ENCODE measurements at regions not wholly inside any gene's neighbourhood (a gene's known extent, or its start where the extent isn't known, plus 50 kb on each side); places are given as distances from the start of the nearest gene placed in this dataset.
"Not testable (repeated sequence)": the region's sequence is repeated elsewhere in the genome, so short reads cannot be mapped to it uniquely, and the experiment has no call there.

- DNase-seq, result no peak
Observed at GRCh38 chr13:37473035-37473434, 125.5 kb downstream of the POSTN start.

- DNase-seq, result not testable (repeated sequence)
Observed at GRCh38 chr13:37472266-37472665, 126.3 kb downstream of the POSTN start.

GRCh38 chr13:37460166-37460565 is 138.4 kb downstream of the POSTN start:
- DNase-seq, result no peak

- no peak for DNase-seq
Observed at GRCh38 chr13:37457612-37458011, 141.0 kb downstream of the POSTN start.

GRCh38 chr13:37456506-37456905 is 142.1 kb downstream of the POSTN start:
- no peak for DNase-seq

- DNase-seq, result no peak
Observed at GRCh38 chr13:37456041-37456440, 142.5 kb downstream of the POSTN start.

GRCh38 chr13:37453246-37453645 is 145.3 kb downstream of the POSTN start:
- no peak for DNase-seq

GRCh38 chr13:37450276-37450675 is 148.3 kb downstream of the POSTN start:
- DNase-seq, result no peak

GRCh38 chr13:37448153-37448552 is 150.4 kb downstream of the POSTN start:
- no peak for DNase-seq

- DNase-seq, result no peak
Observed at GRCh38 chr13:37446503-37446902, 152.1 kb downstream of the POSTN start.

GRCh38 chr13:37443538-37443937 is 155.0 kb downstream of the POSTN start:
- DNase-seq, result no peak

- DNase-seq, result no peak
Observed at GRCh38 chr13:37442996-37443395, 155.6 kb downstream of the POSTN start.

- DNase-seq, result no peak
Observed at GRCh38 chr13:37435881-37436280, 162.7 kb downstream of the POSTN start.

- DNase-seq, result no peak
Observed at GRCh38 chr13:37433086-37433485, 165.5 kb downstream of the POSTN start.

GRCh38 chr13:37429976-37430375 is 168.6 kb downstream of the POSTN start:
- no peak for DNase-seq

- no peak for DNase-seq
Observed at GRCh38 chr13:37427843-37428494, 170.6 kb downstream of the POSTN start.

GRCh38 chr13:37418490-37418889 is 180.1 kb downstream of the POSTN start:
- no peak for DNase-seq

- no peak for DNase-seq
Observed at GRCh38 chr13:37417060-37417441, 181.5 kb downstream of the POSTN start.

GRCh38 chr13:37416291-37417059 is 182.1 kb downstream of the POSTN start:
- DNase-seq, result no peak

- no peak for DNase-seq
Observed at GRCh38 chr13:37413161-37413560, 185.4 kb downstream of the POSTN start.

- DNase-seq, result no peak
Observed at GRCh38 chr13:37412241-37412921, 186.2 kb downstream of the POSTN start.

- DNase-seq, result no peak
Observed at GRCh38 chr13:37410316-37410715, 188.3 kb downstream of the POSTN start.

GRCh38 chr13:37409756-37410155 is 188.8 kb downstream of the POSTN start:
- DNase-seq, result no peak

- DNase-seq, result no peak
Observed at GRCh38 chr13:37407156-37407555, 191.4 kb downstream of the POSTN start.

Data from NCI-H2081 treated with DMSO at 0.1 percent for 48 hours (cell line).